PC-9 (cell line): ENCODE measurements at regions not wholly inside any gene's neighbourhood (a gene's known extent, or its start where the extent isn't known, plus 50 kb on each side); places are given as distances from the start of the nearest gene placed in this dataset.
A peak's percentile ranks its signal among the peaks of the same experiment; 100 is the strongest.

Experiments
- CTCF ChIP-seq: fragments of 200-600 bp; sonication (generic); conservative IDR thresholded peaks from 2 replicates; pipeline ENCODE4 v1.6.1; 2017; ENCODE audit warnings: mixed run types, antibody characterized with exemption, mild to moderate bottlenecking, moderate library complexity
- EZH2 ChIP-seq: fragments of 200-600 bp; sonication (generic); IDR thresholded peaks from 2 replicates; pipeline ENCODE4 v1.8.0; 2017; ENCODE audit warnings: antibody characterized with exemption, low read depth

GRCh38 chr12:16685107-16685506, 79.1 kb upstream of the LMO3 start:
- TF ChIP-seq CTCF (peak; percentile 60), EZH2 (no peak)
